ENCODE measurements at regions not wholly inside any gene's neighbourhood (a gene's known extent, or its start where the extent isn't known, plus 50 kb on each side); places are given as distances from the start of the nearest gene placed in this dataset.

- TF ChIP-seq CTCF (IDR thresholded peaks at IDR 0.05) (no peak), EZH2 (IDR thresholded peaks at IDR 0.05; ENCODE audit: borderline replicate concordance, insufficient read depth, low read depth, low read length, poor library complexity, severe bottlenecking) (no peak)
Observed at GRCh38 chr7:115240242-115240641, 318.3 kb downstream of the MDFIC start.
